ENCODE measurements at regions not wholly inside any gene's neighbourhood (a gene's known extent, or its start where the extent isn't known, plus 50 kb on each side); places are given as distances from the start of the nearest gene placed in this dataset.

- TF ChIP-seq ZNF75D (CRISPR knock-in tag; IDR thresholded peaks at IDR 0.05; ENCODE audit: borderline replicate concordance) (no peak), ZNF160 (CRISPR knock-in tag; IDR thresholded peaks at IDR 0.05) (no peak), SIN3A (IDR thresholded peaks at IDR 0.05; ENCODE audit: borderline replicate concordance, low read depth, low read length) (no peak), GFI1 (CRISPR knock-in tag; IDR thresholded peaks at IDR 0.05; ENCODE audit: borderline replicate concordance) (no peak), KLF9 (CRISPR knock-in tag; IDR thresholded peaks at IDR 0.05; ENCODE audit: low read depth) (no peak), BRD4 (CRISPR knock-in tag; IDR thresholded peaks at IDR 0.05) (no peak), THAP8 (CRISPR knock-in tag; IDR thresholded peaks at IDR 0.05; ENCODE audit: borderline replicate concordance) (no peak), ZSCAN31 (CRISPR knock-in tag; IDR thresholded peaks at IDR 0.05; ENCODE audit: low read depth) (no peak), AHR (CRISPR knock-in tag; IDR thresholded peaks at IDR 0.05) (no peak)
Measured at GRCh38 chr9:75691408-75691807, 199.1 kb upstream of the PCSK5 start (continued).

- ATAC-seq (no peak), FAIRE-seq (no peak), DNase-seq (ENCODE audit: low spot score) (no peak)
- Histone ChIP-seq H3K9ac (ENCODE audit: insufficient read depth, low read depth, low read length) (no peak overlapping the region), H3K9me3 (ENCODE audit: low read length) (no peaks in the 10 kb centered on the region), H4K20me1 (ENCODE audit: insufficient read depth, low read length) (no peaks in the 10 kb centered on the region), H3K4me2 (ENCODE audit: low read depth, low read length) (no peak overlapping the region), H3K27ac (ENCODE audit: extremely low read length, insufficient read depth, low read length) (no peak overlapping the region), H3K4me1 (ENCODE audit: insufficient read depth, low read length) (no peaks in the 10 kb centered on the region), H2AFZ (ENCODE audit: low read length) (no peak overlapping the region), H3K79me2 (ENCODE audit: insufficient read depth, low read length) (no peaks in the 10 kb centered on the region), H3K27me3 (ENCODE audit: control insufficient read depth in 1 of 2, insufficient read depth in 2 of 2, low read length in 2 of 2) (no peaks in the 10 kb centered on the region), H3K36me3 (replicated peaks in 1 of 2; ENCODE audit: control insufficient read depth in 1 of 2, insufficient read depth in 2 of 2, low read length in 2 of 2) (no peaks in the 10 kb centered on the region), H3K4me3 (replicated peaks in 1 of 3; ENCODE audit: insufficient read depth in 1 of 3, low read depth in 2 of 3, low read length in 3 of 3) (no peak overlapping the region)
- in situ Hi-C loops (cut with HindIII; ENCODE audit: extremely low pct_ligation_motif_present, low pct_unique_long_range_greater_than_20kb) = no loop called here
- 3% methylated on average over 3 of the region's 3 CpGs for WGBS (ENCODE audit: low lambda C conversion rate)
- POLR2A ChIA-PET = no interaction called here
- CTCF ChIA-PET (ENCODE audit: low intra/inter-chr PET ratio, low total read pairs) = no interaction called here
- intact Hi-C loops (cut with micrococcal nuclease; ENCODE audit: unreplicated experiment) = no loop called here
- BruUV-seq (replicated peaks) = no TSS peak
- TF ChIP-seq FLYWCH1 (CRISPR knock-in tag; IDR thresholded peaks at IDR 0.05) (no peak), NR2C2 (CRISPR knock-in tag; IDR thresholded peaks at IDR 0.05; ENCODE audit: borderline replicate concordance) (no peak), CEBPB (IDR thresholded peaks at IDR 0.05; ENCODE audit: borderline replicate concordance, low read depth, low read length) (no peak), NR2F2 (IDR thresholded peaks at IDR 0.05; ENCODE audit: borderline replicate concordance, low read depth) (no peak), ZNF883 (CRISPR knock-in tag; IDR thresholded peaks at IDR 0.05; ENCODE audit: not compliant biosample characterization) (no peak), XRCC5 (optimal IDR thresholded peaks at IDR 0.05; ENCODE audit: low read length) (no peak), SP1 (IDR thresholded peaks at IDR 0.05) (no peak), SP1 (CRISPR knock-in tag; IDR thresholded peaks at IDR 0.05) (no peak), PCBP2 (optimal IDR thresholded peaks at IDR 0.05; ENCODE audit: low read depth, low read length, poor library complexity, severe bottlenecking) (no peak), FIP1L1 (IDR thresholded peaks at IDR 0.05; ENCODE audit: borderline replicate concordance, insufficient read depth, low read depth, low read length) (no peak), HHEX (CRISPR knock-in tag; IDR thresholded peaks at IDR 0.05) (no peak), REPIN1 (CRISPR knock-in tag; IDR thresholded peaks at IDR 0.05; ENCODE audit: borderline replicate concordance, low read depth) (no peak), ZNF20 (CRISPR knock-in tag; IDR thresholded peaks at IDR 0.05) (no peak), PRDM15 (CRISPR knock-in tag; IDR thresholded peaks at IDR 0.05) (no peak), ZSCAN22 (CRISPR knock-in tag; IDR thresholded peaks at IDR 0.05) (no peak)
Measured at GRCh38 chr9:75692309-75692708, 198.2 kb upstream of the PCSK5 start.
